NCI-H2196 treated with DMSO at 0.1 percent for 48 hours (cell line): ENCODE measurements at regions not wholly inside any gene's neighbourhood (a gene's known extent, or its start where the extent isn't known, plus 50 kb on each side); places are given as distances from the start of the nearest gene placed in this dataset.
"Not testable (repeated sequence)": the region's sequence is repeated elsewhere in the genome, so short reads cannot be mapped to it uniquely, and the experiment has no call there.

ENCODE experiments used
- DNase-seq: peaks from one replicate; lab custom pipeline; 2025; ENCODE audit not compliant: unreplicated experiment; lab: John Stamatoyannopoulos, UW

- no peak for DNase-seq
These were observed 502.2 kb upstream of the LMCD1 start for GRCh38 chr3:7999384-7999783.

GRCh38 chr3:8001307-8001706, 500.3 kb upstream of the LMCD1 start:
- DNase-seq = no peak

- no peak for DNase-seq
These were observed 499.9 kb upstream of the LMCD1 start for GRCh38 chr3:8001712-8002111.

GRCh38 chr3:8011902-8012301, 489.7 kb upstream of the LMCD1 start:
- DNase-seq = no peak

GRCh38 chr3:8020047-8020841, 481.4 kb upstream of the LMCD1 start:
- DNase-seq = no peak

- no peak for DNase-seq
These were observed 473.7 kb upstream of the LMCD1 start for GRCh38 chr3:8027954-8028353.

- no peak for DNase-seq
These were observed 451.3 kb upstream of the LMCD1 start for GRCh38 chr3:8050283-8050682.

GRCh38 chr3:8052659-8053058, 449.0 kb upstream of the LMCD1 start:
- DNase-seq = no peak

- not testable (repeated sequence) for DNase-seq
These were observed 433.5 kb upstream of the LMCD1 start for GRCh38 chr3:8068135-8068534.

- DNase-seq = no peak
These were observed 432.2 kb upstream of the LMCD1 start for GRCh38 chr3:8069471-8069870.

GRCh38 chr3:8070011-8070410, 431.6 kb upstream of the LMCD1 start:
- no peak for DNase-seq

- not testable (repeated sequence) for DNase-seq
These were observed 426.9 kb upstream of the LMCD1 start for GRCh38 chr3:8074740-8075139.

GRCh38 chr3:8077126-8077525, 424.5 kb upstream of the LMCD1 start:
- DNase-seq = no peak

- no peak for DNase-seq
These were observed 421.2 kb upstream of the LMCD1 start for GRCh38 chr3:8080464-8080863.

GRCh38 chr3:8085498-8085897, 416.1 kb upstream of the LMCD1 start:
- no peak for DNase-seq

GRCh38 chr3:8087951-8088350, 413.7 kb upstream of the LMCD1 start:
- no peak for DNase-seq

- no peak for DNase-seq
These were observed 407.2 kb upstream of the LMCD1 start for GRCh38 chr3:8094415-8094814.

- no peak for DNase-seq
These were observed 405.9 kb upstream of the LMCD1 start for GRCh38 chr3:8095724-8096123.

GRCh38 chr3:8097690-8098089, 403.9 kb upstream of the LMCD1 start:
- DNase-seq = no peak

GRCh38 chr3:8103954-8104353, 397.7 kb upstream of the LMCD1 start:
- no peak for DNase-seq

- DNase-seq = no peak
These were observed 394.7 kb upstream of the LMCD1 start for GRCh38 chr3:8106921-8107320.

GRCh38 chr3:8110966-8111798, 390.4 kb upstream of the LMCD1 start:
- no peak for DNase-seq
